Liver (tissue), 8 donors: ENCODE measurements at regions not wholly inside any gene's neighbourhood (a gene's known extent, or its start where the extent isn't known, plus 50 kb on each side); places are given as distances from the start of the nearest gene placed in this dataset.

Source experiments
- DNase-seq: peaks from one replicate; pipeline ENCODE4 v3.0.0-alpha.2; 2017; ENCODE audit warnings: low spot score
- H3K27ac ChIP-seq, 2 donors: one replicate each; pipeline ENCODE4 v1.7.0; 2013; ENCODE audit warnings: inconsistent platforms in 2 of 2, low read length in 2 of 2, control low read depth in 1 of 2, low read depth in 1 of 2, mild to moderate bottlenecking in 1 of 2
- H3K27me3 ChIP-seq, 4 donors: one replicate each; pipeline versions ENCODE4 v1.6.1 to v1.7.0; 2013; ENCODE audit warnings: low read length in 3 of 4, inconsistent platforms in 1 of 4, mild to moderate bottlenecking in 1 of 4, moderate library complexity in 1 of 4; ENCODE audit not compliant: control insufficient read depth in 4 of 4, insufficient read depth in 4 of 4
- H3K36me3 ChIP-seq, 4 donors: one replicate each; pipeline versions ENCODE4 v1.6.1 to v1.7.0; 2013; ENCODE audit warnings: low read length in 3 of 4, mild to moderate bottlenecking in 3 of 4, low read depth in 1 of 4, moderate library complexity in 1 of 4; ENCODE audit not compliant: control insufficient read depth in 4 of 4, insufficient read depth in 3 of 4
- H3K4me1 ChIP-seq, 4 donors: one replicate each; pipeline versions ENCODE4 v1.6.1 to v1.7.0; 2013; ENCODE audit warnings: low read length in 3 of 4, mild to moderate bottlenecking in 3 of 4, moderate library complexity in 1 of 4; ENCODE audit not compliant: control insufficient read depth in 4 of 4, insufficient read depth in 4 of 4
- H3K4me3 ChIP-seq, 3 donors: one replicate each; pipeline versions ENCODE4 v1.6.1 to v1.7.0; 2013; ENCODE audit warnings: low read length in 3 of 3, control low read depth in 1 of 3, low read depth in 1 of 3, mild to moderate bottlenecking in 1 of 3
- H3K9ac ChIP-seq, 2 donors: one replicate each; pipeline ENCODE4 v1.7.0; 2013; ENCODE audit warnings: low read length in 2 of 2, mild to moderate bottlenecking in 2 of 2, moderate library complexity in 2 of 2, control low read depth in 1 of 2, low read depth in 1 of 2
- H3K9me3 ChIP-seq, 4 donors: one replicate each; pipeline versions ENCODE4 v1.6.1 to v1.7.0; 2013; ENCODE audit warnings: low read length in 3 of 4; ENCODE audit not compliant: control insufficient read depth in 4 of 4
- ATF3 ChIP-seq: IDR thresholded peaks from 2 replicates; pipeline ENCODE4 v1.6.1; 2016; ENCODE audit warnings: antibody characterized with exemption
- EGR1 ChIP-seq, 2 donors: IDR thresholded peaks; 2 replicates each; pipeline ENCODE4 v1.6.1; 2016 to 2018; ENCODE audit warnings: antibody characterized with exemption in 2 of 2, low read depth in 2 of 2
- FOXA2 ChIP-seq: IDR thresholded peaks from 2 replicates; pipeline ENCODE4 v1.6.1; 2016; ENCODE audit warnings: antibody characterized with exemption
- GABPA ChIP-seq, 2 donors: IDR thresholded peaks in 1 of 2; conservative IDR thresholded peaks in 1 of 2; 2 replicates each; pipeline ENCODE4 v1.6.1; 2016; ENCODE audit warnings: antibody characterized with exemption in 2 of 2, mild to moderate bottlenecking in 1 of 2, moderate library complexity in 1 of 2
- HNF4A ChIP-seq, 2 donors: conservative IDR thresholded peaks; 2 replicates each; pipeline ENCODE4 v1.6.1; 2016; ENCODE audit warnings: antibody characterized with exemption in 2 of 2, mild to moderate bottlenecking in 2 of 2
- HNF4G ChIP-seq: IDR thresholded peaks from 2 replicates; pipeline ENCODE4 v1.6.1; 2016; ENCODE audit warnings: antibody characterized with exemption
- JUND ChIP-seq, 2 donors: IDR thresholded peaks; 2 replicates each; pipeline ENCODE4 v1.6.1; 2016; ENCODE audit warnings: antibody characterized with exemption in 2 of 2
- NR2F2 ChIP-seq: IDR thresholded peaks from 2 replicates; pipeline ENCODE4 v1.6.1; 2016; ENCODE audit warnings: antibody characterized with exemption
- RAD21 ChIP-seq, 2 donors: IDR thresholded peaks; 2 replicates each; pipeline ENCODE4 v1.6.1; 2016; ENCODE audit warnings: antibody characterized with exemption in 2 of 2, mild to moderate bottlenecking in 2 of 2
- REST ChIP-seq: IDR thresholded peaks from 2 replicates; pipeline ENCODE4 v1.6.1; 2016; ENCODE audit warnings: antibody characterized with exemption, mild to moderate bottlenecking
- RXRA ChIP-seq, 2 donors: IDR thresholded peaks; 2 replicates each; pipeline ENCODE4 v1.6.1; 2017 to 2018; ENCODE audit warnings: antibody characterized with exemption in 2 of 2, mild to moderate bottlenecking in 1 of 2
- SP1 ChIP-seq: IDR thresholded peaks from 2 replicates; pipeline ENCODE4 v1.6.1; 2018; ENCODE audit warnings: antibody characterized with exemption, mild to moderate bottlenecking
- TAF1 ChIP-seq: conservative IDR thresholded peaks from 2 replicates; pipeline ENCODE4 v1.6.1; 2016; ENCODE audit warnings: antibody characterized with exemption, mild to moderate bottlenecking
- WGBS: extraction: QIAGEN DNeasy Blood & Tissue Kit; methylation state at CpG from one replicate; pipeline ENCODE4 v1.1.7; 2013; 5-methylcytosine and 5-hydroxymethylcytosine counted together
- TF ChIP-seq, protein P1 (sequence below): fragments of 150-350 bp; IDR thresholded peaks from 2 replicates; pipeline ENCODE4 v1.5.1; 2017; ENCODE audit warnings: improper control_type of control experiment, low read depth, low read length; ENCODE audit not compliant: missing input control
- TF ChIP-seq, protein P2 (sequence below): IDR thresholded peaks from 2 replicates; pipeline ENCODE4 v1.6.1; 2016; ENCODE audit warnings: antibody characterized with exemption
- donor health status: healthy.
- donor health status: healthy.
- donor health status: healthy.
- donor health status: healthy.
- donor health status: healthy.

- TF ChIP-seq, protein P1, sequence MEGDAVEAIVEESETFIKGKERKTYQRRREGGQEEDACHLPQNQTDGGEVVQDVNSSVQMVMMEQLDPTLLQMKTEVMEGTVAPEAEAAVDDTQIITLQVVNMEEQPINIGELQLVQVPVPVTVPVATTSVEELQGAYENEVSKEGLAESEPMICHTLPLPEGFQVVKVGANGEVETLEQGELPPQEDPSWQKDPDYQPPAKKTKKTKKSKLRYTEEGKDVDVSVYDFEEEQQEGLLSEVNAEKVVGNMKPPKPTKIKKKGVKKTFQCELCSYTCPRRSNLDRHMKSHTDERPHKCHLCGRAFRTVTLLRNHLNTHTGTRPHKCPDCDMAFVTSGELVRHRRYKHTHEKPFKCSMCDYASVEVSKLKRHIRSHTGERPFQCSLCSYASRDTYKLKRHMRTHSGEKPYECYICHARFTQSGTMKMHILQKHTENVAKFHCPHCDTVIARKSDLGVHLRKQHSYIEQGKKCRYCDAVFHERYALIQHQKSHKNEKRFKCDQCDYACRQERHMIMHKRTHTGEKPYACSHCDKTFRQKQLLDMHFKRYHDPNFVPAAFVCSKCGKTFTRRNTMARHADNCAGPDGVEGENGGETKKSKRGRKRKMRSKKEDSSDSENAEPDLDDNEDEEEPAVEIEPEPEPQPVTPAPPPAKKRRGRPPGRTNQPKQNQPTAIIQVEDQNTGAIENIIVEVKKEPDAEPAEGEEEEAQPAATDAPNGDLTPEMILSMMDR = no peak
- TF ChIP-seq EGR1 (IDR thresholded peaks at IDR 0.05; ENCODE audit: low read depth in 2 of 2) (no peak), RXRA (IDR thresholded peaks at IDR 0.05) (no peak), RAD21 (IDR thresholded peaks at IDR 0.05) (no peak), SP1 (no peak), TAF1 (no peak), GABPA (IDR thresholded peaks at IDR 0.05 in 1 of 2, conservative IDR thresholded peaks at IDR 0.05 in 1 of 2) (no peak), JUND (IDR thresholded peaks at IDR 0.05) (no peak), HNF4A (conservative IDR thresholded peaks at IDR 0.05) (no peak), NR2F2 (no peak)
Measured at GRCh38 chr4:42328978-42329377, 68.3 kb upstream of the SHISA3 start (continued).

GRCh38 chr4:42329421-42329820 is 67.9 kb upstream of the SHISA3 start:
- WGBS = 32% methylated on average over 3 of the region's 3 CpGs
- H3K36me3 ChIP-seq = no peaks in the 10 kb centered on the region
- H3K27me3 ChIP-seq = no peaks in the 10 kb centered on the region
- H3K9me3 ChIP-seq = peaks cover 0 to 4% (median 0%) of the 10 kb centered on the region in 4 donors
- no peaks in the 10 kb centered on the region for H3K4me1 ChIP-seq
- H3K4me3 ChIP-seq = no peak overlapping the region
- TF ChIP-seq JUND (IDR thresholded peaks at IDR 0.05) = no peak
- no peak for TF ChIP-seq RAD21 (IDR thresholded peaks at IDR 0.05)
- TF ChIP-seq TAF1 = no peak
- no peak for TF ChIP-seq HNF4A (conservative IDR thresholded peaks at IDR 0.05)
- no peak for TF ChIP-seq FOXA2
- TF ChIP-seq NR2F2 = no peak
- TF ChIP-seq SP1 = no peak
- TF ChIP-seq HNF4G = no peak
- TF ChIP-seq RXRA (IDR thresholded peaks at IDR 0.05) = no peak
- no peak for TF ChIP-seq GABPA (IDR thresholded peaks at IDR 0.05 in 1 of 2, conservative IDR thresholded peaks at IDR 0.05 in 1 of 2)
- TF ChIP-seq REST = no peak
- TF ChIP-seq, protein P1 = no peak
- TF ChIP-seq ATF3 = no peak
- TF ChIP-seq, protein P2, sequence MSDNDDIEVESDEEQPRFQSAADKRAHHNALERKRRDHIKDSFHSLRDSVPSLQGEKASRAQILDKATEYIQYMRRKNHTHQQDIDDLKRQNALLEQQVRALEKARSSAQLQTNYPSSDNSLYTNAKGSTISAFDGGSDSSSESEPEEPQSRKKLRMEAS = no peak
- DNase-seq = no peak
- H3K9ac ChIP-seq = no peak overlapping the region
- no peak overlapping the region for H3K27ac ChIP-seq
